HK-2 (cell line): ENCODE measurements at regions not wholly inside any gene's neighbourhood (a gene's known extent, or its start where the extent isn't known, plus 50 kb on each side); places are given as distances from the start of the nearest gene placed in this dataset.

Experiments
- DNase-seq: peaks from one replicate; pipeline ENCODE4 v3.0.0-alpha.2; 2018; ENCODE audit not compliant: unreplicated experiment

- DNase-seq, result no peak
Measured at GRCh38 chr16:73747328-73747727, 549.3 kb upstream of the PSMD7 start.

GRCh38 chr16:73746554-73746953 lies 550.1 kb upstream of the PSMD7 start:
- DNase-seq, result no peak

GRCh38 chr16:73743665-73744496 lies 552.7 kb upstream of the PSMD7 start:
- DNase-seq, result no peak

- no peak for DNase-seq
Measured at GRCh38 chr16:73739049-73739769, 557.4 kb upstream of the PSMD7 start.

- no peak for DNase-seq
Measured at GRCh38 chr16:73738266-73738665, 558.3 kb upstream of the PSMD7 start.

GRCh38 chr16:73737637-73738036 lies 559.0 kb upstream of the PSMD7 start:
- DNase-seq, result no peak

GRCh38 chr16:73735954-73736353 lies 560.7 kb upstream of the PSMD7 start:
- DNase-seq, result no peak

GRCh38 chr16:73735018-73735417 lies 561.6 kb upstream of the PSMD7 start:
- peak; percentile 5 for DNase-seq

GRCh38 chr16:73732681-73733080 lies 563.9 kb upstream of the PSMD7 start:
- DNase-seq, result no peak

GRCh38 chr16:73732143-73732542 lies 564.5 kb upstream of the PSMD7 start:
- DNase-seq, result no peak

GRCh38 chr16:73730481-73731090 lies 566.0 kb upstream of the PSMD7 start:
- no peak for DNase-seq

- DNase-seq, result no peak
Measured at GRCh38 chr16:73725156-73725555, 571.5 kb upstream of the PSMD7 start.

- no peak for DNase-seq
Measured at GRCh38 chr16:73724503-73724902, 572.1 kb upstream of the PSMD7 start.

GRCh38 chr16:73717266-73717974 lies 579.2 kb upstream of the PSMD7 start:
- DNase-seq, result no peak

GRCh38 chr16:73714976-73715375 lies 581.6 kb upstream of the PSMD7 start:
- DNase-seq, result no peak

- DNase-seq, result peak; percentile 7
Measured at GRCh38 chr16:73713778-73714495, 582.7 kb upstream of the PSMD7 start.

- no peak for DNase-seq
Measured at GRCh38 chr16:73713251-73713650, 583.4 kb upstream of the PSMD7 start.

- DNase-seq, result no peak
Measured at GRCh38 chr16:73711406-73712080, 585.1 kb upstream of the PSMD7 start.

GRCh38 chr16:73710526-73710925 lies 586.1 kb upstream of the PSMD7 start:
- DNase-seq, result no peak

- no peak for DNase-seq
Measured at GRCh38 chr16:73707863-73708262, 588.8 kb upstream of the PSMD7 start.

GRCh38 chr16:73703891-73704290 lies 592.7 kb upstream of the PSMD7 start:
- DNase-seq, result no peak
